ENCODE measurements at regions not wholly inside any gene's neighbourhood (a gene's known extent, or its start where the extent isn't known, plus 50 kb on each side); places are given as distances from the start of the nearest gene placed in this dataset.
A peak's percentile ranks its signal among the peaks of the same experiment; 100 is the strongest.

DNA sequence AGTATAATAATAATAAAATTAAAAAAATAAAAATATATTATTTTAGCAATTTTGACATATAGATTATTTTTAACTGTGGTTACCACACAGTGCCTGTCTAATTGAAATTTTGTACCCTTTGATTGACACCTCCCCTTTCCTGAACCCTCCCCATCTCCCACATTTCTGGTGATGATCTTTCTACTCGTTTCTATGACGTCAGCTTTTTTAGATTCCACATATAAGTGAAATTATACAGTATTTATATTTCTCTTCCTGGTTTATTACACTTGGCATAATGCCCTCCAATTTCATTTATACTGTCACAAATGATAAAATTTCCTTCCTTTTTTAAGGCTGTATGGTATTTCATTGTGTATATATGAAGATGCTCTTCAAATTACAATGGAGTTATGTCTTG lies 258.1 kb upstream of the PTCHD4 start:
- no peak for DNase-seq

DNA sequence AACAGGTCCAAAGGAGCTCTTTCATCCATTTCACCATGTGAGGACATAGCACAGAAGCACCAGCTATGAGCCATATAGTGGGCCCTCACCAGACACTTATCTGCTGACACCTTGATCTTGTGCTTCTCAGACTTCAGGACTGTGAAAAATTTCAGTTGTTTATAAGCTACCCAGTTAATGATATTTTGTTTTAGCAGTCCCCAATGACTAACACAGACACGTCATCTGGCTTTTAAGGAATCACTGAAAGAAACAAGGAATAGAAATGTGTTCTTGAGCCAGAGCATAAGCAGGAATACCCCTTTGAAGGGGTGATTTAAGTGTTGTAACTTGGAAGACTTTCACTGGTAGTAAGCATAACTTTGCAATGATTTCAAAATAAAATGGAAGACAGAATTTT lies 214.7 kb upstream of the PTCHD4 start:
- peak; percentile 56 for DNase-seq

DNA sequence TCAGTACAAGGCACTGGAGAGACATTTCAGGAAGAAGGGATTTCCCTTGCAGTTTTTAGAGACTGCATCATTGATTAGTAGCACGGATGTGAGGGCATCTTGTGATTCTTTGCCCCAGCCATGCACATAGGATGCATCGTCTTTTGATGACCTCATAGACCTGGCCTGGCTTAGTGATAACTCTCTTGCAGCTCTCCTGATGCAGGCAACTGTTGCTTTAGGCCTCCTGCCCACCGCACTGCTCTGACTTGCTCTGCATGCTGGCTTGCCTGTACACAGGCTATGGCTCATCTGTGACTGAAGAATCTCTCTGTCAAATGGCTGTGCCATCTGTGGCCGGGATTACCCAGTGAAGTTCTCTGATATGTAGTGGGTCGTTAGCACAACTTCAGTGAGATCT lies 207.7 kb upstream of the PTCHD4 start:
- DNase-seq = peak; percentile 80

DNA sequence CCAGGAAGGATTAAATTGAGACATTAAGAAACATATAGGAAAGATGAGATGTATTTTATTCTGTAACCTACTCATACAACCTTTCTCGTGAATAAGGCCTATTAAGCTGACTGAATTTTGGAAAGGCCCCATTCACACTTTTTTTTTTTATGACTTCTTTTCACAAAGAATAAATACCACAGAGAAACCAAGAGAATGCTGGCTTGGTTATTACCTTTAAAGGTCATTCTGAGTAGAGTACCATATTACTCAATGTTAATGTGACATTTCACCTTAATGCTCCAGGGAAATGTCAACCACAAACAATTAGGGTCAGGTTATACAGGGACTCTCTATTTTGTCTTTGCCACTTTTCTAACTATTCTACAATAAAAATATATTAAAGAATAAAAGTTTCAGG lies 204.9 kb upstream of the PTCHD4 start:
- no peak for DNase-seq

DNA sequence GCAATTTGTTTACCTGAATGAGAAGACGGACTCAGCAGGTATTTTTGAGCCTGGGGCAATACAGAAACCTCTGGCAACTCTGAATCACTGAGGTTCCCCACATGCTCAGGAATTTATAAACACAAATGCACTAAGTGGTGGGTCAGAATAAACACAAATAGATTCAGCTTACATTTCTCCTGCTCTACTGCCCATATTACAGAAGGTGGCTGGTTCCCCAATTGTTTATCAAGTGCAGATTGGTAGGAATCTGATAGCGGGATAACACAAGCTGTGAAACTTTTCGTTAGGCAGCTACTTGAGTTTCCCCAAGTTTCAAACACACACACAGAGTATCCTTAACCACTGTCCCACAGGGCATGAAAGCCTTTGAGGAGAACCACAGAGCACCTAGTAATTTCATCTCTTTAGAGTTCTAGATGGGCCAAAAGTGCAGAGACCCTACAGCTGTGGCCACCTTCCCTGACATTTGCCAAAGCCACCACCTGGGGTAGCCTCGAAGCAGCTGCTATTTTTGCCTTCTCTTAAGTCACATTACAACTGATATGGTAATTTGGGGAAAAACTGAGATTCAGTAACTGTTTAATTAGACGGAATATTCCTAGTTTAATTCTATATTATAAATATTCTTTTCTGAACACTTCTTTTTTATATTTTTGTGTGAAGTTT lies 204.2 kb upstream of the PTCHD4 start:
- DNase-seq = no peak

DNA sequence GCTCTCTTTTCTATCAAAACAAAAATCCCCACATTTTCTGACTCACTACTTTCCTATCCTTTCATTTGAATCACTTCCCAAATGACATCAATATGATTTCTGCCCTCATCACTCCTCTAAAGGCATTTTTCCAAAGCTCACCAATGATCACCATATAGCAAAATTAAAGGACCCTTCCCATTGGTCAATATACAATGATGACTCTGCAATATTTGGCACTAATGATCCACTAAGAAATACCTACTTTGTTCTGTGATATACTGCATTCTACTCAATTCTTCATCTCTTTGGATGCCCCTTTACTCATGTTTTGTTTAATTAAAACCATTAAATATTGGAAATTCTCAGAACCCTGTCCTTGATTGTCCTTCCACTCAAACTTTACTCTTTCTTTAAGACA lies 200.3 kb upstream of the PTCHD4 start:
- no peak for DNase-seq

DNA sequence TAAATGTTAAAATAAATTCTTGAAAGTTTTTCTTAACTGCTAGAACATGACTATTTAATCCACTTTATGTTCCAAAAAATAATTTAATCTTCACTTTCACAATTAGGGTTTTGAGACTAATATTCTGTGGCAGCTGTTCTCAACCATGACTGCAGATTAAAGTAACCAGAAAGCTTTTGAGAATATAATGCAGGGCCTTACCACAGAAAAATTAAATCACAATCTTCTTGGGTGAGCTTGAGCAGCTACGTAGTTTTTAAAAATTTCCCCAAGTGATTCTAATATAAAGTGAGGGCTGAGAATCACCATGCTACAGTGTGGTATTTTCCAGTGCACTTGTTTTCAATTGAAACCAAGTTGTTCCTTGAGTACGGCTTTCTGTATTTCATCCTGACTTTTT lies 196.6 kb upstream of the PTCHD4 start:
- no peak for DNase-seq

DNA sequence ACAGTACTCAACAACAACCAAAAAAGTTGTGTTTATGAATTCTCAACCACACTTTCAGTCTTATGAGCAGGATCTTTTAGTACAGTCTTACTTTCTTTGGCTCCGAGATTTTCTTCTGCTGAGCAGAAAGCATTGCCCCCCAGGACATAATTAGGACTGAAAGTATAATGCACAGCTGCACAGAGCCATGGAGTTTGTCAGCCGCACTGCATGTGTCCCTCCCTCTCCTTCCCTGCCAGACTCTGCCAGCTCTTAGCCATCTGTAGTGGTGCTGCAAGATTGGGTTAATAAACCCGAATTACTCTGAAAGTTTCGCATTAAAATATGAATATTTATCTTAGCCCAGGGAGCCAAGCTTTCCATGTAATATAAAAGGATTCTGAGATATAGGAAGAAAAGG lies 179.6 kb upstream of the PTCHD4 start:
- DNase-seq = no peak

DNA sequence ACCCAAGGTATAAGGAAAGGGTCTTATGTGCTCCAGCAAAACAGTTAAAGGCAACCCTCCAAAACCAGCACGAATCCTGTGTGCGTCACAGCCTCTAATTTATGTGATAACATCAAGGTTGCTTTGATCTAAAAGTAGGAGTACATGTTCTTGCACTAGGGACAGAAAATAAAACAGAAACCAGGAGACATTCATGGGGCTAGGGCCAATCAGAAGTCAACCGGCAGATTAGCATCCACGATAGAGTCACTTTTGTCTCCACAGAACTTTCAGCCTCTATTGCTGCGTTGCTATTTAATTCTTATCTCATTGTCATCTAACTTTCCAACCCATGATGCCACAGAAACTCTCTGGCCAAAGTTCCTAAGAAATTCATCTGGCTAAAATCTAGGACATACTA lies 178.8 kb upstream of the PTCHD4 start:
- DNase-seq = no peak

DNA sequence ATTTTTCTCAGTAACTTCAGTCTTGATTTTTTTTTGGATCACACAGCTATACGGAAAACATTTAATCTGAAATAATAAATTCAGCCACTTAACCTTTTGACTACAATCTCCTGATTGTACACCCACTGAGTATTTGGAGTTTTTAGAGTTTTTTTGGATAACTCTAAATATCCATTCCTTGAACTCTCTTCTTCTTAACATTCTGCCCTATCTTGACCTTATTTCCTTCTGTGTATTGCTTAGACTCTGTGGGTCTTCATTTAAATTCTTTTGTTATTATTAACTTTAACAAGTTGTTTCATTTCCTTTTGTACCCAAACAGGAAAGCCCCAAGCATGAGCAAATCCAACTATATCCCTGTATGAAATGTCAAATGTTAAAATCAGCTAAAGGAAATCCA lies 170.2 kb upstream of the PTCHD4 start:
- DNase-seq = no peak

DNA sequence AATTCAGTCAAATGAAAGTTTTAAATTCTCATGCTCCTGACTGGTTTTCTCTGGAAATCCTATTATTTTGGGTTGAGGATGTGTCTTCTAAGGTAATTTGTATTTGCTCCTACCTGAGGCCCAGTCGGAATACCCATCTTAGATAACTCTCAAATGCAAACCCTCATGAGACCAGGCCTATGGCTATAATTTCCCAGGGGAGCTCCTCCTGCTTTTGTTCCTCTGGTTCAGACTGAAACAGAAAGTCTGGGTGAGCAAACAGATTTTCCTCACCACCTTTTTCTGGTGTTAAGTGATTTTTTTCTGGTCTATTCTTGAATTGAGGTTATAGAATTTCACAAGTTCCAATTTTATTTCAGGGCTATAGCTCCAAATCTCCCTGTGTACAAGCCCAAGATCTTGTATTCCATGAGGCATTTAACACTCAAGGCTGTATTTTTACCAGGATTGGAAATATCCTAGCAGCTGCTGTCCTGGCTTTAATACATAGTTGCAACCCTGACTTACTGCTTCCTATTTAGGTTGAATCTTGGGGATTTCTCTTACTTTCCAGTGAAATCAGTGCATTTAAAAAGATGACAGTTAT lies 169.1 kb upstream of the PTCHD4 start:
- DNase-seq = no peak

DNA sequence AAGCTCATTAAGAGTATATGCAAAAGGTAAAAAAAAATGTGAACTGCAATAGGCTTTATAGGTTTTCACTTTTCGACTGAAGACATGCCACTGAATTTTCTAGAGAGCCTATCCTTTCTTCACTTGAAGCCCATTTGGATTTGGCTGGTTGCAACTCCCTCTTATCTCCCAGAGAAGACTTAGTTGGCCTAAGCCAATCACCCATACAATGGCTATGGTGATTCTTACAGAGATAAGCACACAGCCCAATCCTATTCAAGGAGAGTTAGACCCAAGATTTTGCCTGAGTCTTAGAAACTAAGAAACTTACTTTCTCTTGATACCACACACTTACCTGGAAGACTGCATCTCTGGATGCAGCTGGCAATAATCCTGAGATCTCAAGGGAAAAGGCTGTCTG lies 167.3 kb upstream of the PTCHD4 start:
- no peak for DNase-seq

DNA sequence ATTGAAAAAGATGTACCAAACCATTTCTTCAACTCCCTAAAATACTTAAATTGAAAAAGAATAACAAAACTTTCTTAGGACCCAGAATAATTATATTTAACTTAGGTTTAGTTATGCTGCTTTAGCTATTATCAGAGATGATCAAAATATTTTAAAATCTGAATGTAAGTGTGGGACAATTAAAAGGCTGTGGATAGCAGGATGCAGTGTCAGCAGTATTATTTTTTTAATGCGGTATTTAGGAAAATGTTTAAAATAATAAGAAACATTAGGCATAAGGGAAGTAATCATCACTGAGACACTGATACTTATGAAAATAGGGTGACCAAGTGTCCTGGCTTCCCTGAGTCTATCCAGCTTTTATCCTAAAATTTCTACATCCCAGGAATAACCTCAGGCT lies 161.5 kb upstream of the PTCHD4 start:
- no peak for DNase-seq

DNA sequence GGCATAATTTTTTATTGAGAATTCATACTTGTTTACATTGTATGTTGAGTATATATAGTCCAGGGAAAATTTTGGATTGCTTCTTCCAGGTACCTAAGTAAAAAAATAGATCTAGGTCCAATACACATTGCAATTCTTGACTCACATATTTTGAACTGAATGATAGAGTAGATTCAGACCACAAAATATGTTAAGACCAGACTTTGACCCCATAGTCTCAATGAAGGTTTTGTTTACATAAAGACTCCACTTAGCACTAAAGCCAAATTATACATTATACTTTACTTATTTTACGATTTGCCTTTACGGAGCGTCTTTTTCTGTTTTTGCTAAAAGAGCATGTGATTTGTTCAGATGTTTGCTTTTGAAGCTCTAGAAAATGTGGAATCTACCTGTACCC lies 144.1 kb upstream of the PTCHD4 start:
- DNase-seq = no peak

DNA sequence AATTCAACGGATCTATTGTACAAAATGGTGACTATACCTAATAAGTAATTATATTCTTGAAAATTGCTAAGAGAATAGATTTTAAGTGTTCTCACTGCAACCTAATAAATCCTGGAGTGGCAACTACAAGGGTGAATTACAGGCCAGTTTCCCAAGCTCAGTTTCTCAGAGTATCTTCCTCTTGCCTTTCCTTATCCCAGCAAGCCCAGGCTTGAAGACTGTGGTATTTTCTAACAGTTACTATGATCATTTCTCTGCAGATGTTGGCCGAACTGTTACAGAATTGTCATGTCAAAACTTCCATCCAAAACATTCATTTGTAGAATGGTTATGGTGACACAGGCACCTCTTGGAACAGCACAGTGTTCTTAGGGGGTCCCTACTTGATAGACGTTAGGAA lies 138.1 kb upstream of the PTCHD4 start:
- DNase-seq = no peak

DNA sequence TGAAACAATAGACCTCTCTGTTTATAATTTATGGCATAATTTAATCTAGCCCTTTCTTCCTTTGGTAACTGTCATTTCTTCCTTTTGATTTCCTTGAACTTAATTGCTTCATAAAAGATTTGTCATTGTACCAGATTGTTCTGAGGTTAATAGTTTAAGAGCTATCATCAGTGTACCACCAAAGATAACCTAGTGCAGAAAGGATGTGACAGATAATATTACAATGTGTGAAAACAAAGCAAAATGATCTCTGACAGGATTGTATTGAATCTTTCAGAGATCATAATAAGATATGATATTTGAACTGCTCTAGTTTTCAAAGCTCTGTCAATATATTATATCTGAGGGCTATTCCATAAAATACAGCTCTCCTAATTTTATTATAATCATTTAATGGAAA lies 132.1 kb upstream of the PTCHD4 start:
- no peak for DNase-seq

DNA sequence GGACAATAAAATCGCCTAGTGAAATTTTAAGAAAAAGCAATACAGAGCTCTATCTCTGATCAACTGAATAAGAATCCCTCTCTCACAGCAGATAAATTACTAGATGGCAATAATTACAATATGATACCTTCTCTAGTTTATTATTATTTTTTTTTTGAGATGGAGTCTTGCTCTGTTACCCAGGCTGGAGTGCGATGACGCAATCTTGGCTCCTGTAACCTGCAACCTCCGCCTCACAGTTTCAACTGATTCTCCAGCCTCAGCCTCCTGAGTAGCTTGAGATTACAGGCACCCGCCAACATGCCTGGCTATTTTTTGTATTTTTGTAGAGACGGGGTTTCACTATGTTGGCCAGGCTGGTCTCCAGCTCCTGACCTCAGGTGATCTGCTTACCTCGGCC lies 129.3 kb upstream of the PTCHD4 start:
- no peak for DNase-seq

DNA sequence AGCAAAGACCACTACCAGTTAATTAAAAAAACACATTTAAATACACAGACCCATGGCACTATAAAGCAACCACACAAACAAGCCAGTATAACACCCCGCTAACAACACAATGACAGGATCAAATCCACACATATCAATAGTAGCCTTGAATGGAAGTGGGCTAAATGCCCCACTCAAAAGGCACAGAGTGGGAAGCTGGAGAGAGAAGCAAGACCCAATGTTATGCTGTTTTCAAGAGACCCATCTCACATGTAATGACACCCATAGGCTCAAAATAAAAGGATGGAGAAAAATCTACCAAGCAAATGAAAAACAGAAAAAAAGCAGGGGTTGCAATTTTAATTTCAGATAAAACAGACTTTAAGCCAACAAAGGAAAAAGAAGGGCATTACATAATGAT lies 125.4 kb upstream of the PTCHD4 start:
- no peak for DNase-seq

DNA sequence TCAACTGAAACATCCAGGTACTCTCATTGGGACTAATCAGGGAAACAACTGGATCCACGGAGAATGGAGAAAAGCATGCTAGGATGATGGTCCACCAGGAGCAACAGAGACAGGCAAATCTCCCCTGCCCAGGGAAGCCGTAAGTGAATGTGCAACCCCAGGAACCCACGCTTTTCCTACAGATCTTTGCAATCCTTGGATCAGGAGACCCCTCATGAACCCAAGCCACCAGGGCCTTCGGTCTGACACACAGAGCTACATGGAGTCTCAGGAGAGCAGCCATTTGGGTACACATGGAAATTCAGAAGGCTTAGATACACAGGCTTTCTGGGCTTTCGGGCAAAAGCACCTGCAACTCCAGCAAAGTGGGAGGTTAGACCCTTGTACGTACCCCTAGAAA lies 122.1 kb upstream of the PTCHD4 start:
- no peak for DNase-seq

DNA sequence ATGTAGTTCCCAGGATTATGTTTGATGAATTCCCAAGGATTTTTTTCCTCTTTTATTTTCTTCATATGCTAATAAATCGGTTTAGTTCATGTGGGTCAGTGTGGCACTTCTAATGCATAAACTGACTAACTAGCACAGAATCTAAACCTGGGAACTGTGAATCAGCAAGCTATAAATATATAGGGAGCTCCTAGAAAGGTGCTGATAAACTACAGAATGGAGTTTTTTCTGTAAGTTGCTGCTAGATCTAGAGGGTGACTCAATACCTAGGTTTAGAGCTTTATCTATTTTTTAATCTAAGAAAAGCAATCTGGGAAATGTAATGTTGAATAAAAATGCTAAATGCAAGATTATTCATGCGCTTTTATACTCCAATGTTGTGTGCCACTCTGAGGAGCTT lies 118.8 kb upstream of the PTCHD4 start:
- peak; percentile 2 for DNase-seq

DNA sequence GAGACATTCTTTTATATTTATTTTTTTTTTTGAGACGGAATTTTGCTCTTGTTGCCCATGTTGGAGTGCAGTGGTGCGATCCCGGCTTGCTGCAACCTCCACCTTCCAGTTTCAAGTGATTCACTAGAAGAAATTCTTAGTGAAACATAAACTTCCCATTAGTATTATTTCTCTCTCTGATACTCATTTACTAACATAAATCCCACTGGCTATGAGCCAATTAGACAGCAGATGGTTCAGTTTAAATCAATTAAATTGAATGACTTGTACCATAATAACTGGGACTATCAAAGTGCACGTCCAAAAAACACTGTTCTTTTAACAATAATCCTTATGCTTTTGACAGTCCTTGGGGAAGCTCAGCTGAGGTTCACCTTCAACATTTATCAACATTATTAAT lies 111.2 kb upstream of the PTCHD4 start:
- DNase-seq = no peak

DNA sequence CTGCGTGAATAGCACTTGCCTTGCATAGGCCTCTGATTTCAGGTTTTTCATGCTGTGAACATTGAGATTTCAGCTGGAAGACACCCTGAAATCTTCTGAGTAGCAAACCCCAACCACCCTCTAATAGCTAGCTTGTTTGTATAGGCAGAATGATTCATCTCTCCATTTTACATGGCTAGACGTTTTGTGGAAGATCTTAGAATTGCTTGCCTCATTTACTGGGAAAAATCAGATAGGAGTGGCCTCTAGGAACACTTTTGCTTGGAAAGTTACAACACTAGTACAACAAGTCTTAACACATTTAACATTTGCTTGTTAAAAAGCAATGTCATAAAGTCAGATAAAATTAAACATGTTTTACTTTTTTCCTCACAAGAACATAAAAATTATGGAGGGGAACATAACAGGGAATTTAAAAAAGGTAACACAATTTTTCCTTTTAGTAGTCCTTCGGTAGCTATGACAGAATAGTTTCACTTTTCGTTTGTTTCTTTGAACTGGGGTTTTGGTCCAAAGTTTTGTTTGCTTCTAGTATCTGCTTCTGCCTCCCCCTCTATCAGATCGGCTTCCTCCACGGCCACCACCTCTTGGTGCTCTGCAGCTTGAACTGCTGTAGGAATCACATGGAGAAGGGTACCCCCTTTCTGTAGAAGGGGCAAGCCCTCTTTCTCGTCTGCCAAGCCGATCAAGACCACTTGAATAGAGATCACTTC lies 102.2 kb upstream of the PTCHD4 start:
- DNase-seq = no peak

DNA sequence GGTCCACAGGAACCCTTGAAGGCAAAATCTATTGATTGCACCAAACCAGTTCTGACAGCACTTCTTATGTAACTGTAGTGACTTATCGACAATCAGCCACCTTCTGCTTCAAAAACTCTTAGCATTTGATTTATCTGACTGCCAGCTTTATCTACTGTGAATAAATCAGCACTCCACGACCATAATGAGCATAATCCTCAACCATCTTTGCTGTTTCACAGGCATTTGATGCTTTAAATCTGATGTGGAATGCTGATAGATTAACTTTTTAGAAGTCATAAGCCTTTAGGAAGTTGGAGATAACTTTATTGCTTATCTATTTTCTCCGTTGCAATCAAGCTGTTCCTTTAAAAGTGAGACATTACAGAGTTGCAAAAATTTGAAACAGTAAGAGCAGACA lies 101.5 kb upstream of the PTCHD4 start:
- no peak for DNase-seq

DNA sequence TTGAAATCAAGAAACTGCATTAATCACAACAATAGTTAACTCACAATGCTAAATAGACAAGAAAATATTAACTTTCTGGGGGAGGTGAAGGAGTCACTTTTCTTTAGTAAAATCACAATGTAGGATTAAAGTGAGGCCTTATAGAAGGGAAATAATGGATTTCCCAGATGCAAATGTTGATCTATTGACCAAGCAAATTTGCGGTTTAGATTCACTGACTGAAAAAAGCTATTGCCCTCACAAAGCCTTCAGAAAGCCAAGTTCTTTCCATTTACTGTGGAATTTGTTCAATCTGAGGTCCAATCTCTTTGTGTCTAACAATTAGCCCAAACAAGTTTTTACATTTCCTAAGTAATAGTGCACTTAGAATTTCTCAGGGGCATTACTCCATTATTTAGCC lies 95.1 kb upstream of the PTCHD4 start:
- DNase-seq = no peak

DNA sequence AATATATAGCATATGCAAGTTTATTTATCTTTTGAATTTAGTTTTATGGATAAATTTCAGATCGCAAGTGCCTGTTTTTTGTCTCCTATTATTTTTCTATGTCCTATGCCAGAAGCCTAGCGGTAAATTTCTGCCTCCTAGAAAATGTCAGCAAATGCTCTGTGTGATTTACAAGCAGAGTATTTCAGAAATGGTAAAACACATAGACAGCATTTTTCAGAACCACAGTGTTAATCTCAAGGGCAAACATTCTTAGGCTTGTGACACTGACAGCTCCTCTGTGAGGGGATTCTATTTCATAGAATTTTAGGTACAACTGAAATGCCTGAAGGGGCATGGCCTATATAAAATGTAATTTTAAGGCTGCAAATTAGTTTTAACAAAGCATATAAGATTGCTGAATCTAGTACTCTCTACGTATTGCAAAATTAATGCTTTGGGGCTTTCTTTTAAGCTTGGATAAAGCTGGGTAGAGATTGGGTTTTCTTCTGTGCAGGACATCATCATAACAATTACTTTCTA lies 89.9 kb upstream of the PTCHD4 start:
- DNase-seq = no peak
